ENCODE measurements at regions not wholly inside any gene's neighbourhood (a gene's known extent, or its start where the extent isn't known, plus 50 kb on each side); places are given as distances from the start of the nearest gene placed in this dataset.
"Not testable (repeated sequence)": the region's sequence is repeated elsewhere in the genome, so short reads cannot be mapped to it uniquely, and the experiment has no call there.

DNA sequence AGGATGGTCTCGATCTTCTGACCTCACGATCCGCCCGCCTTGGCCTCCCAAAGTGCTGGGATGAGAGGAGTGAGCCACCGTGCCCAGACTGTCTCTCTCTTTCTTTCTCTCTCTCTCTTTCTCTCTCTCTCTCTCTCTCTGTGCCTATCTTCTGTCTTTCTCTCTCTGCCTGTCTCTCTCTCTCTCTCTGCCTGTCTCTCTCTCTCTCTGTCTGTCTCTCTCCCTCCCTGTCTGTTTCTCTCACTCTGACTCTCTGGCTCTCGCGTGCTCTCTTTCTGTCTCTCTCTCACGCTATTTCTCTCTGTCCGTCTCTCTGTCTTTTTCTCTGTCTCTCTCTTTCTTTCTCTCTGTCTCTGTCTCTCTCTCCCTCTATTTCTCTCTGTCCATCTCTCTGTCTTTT lies 3911.2 kb upstream of the OR11H1 start:
- TF ChIP-seq ZFX (IDR thresholded peaks at IDR 0.05; ENCODE audit: borderline replicate concordance) (no peak), CTCF (IDR thresholded peaks at IDR 0.05) (no peak)
- H3K27ac ChIP-seq = no peak overlapping the region

DNA sequence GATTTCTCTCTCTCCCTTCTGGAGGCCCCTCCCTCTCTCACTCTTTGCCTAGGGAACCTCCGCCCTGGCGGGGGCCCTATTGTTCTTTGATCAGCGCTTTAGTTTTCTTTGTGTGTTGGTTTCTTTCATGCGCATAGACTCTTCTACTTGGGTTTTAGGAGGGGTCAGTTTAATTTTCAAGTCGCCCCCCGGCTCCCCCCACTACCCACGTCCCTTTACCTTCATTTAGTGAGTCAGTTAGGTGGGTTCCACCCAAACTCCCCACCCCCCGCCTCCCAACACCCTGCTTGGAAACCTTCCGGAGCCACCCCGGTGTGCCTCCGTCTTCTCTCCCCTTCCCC lies 3909.7 kb upstream of the OR11H1 start:
- not testable (repeated sequence) for H3K27ac ChIP-seq
- TF ChIP-seq CTCF (IDR thresholded peaks at IDR 0.05) = peak; percentile 59

- H3K27ac ChIP-seq = not testable (repeated sequence)
Observed at GRCh38 chr22:11618688-11619087, 3909.3 kb upstream of the OR11H1 start.

- not testable (repeated sequence) for H3K27ac ChIP-seq
Observed at GRCh38 chr22:11620921-11621762, 3906.8 kb upstream of the OR11H1 start.

- not testable (repeated sequence) for H3K27ac ChIP-seq
Observed at GRCh38 chr22:11622774-11623173, 3905.2 kb upstream of the OR11H1 start.

GRCh38 chr22:11625711-11626421 lies 3902.1 kb upstream of the OR11H1 start:
- not testable (repeated sequence) for H3K27ac ChIP-seq

DNA sequence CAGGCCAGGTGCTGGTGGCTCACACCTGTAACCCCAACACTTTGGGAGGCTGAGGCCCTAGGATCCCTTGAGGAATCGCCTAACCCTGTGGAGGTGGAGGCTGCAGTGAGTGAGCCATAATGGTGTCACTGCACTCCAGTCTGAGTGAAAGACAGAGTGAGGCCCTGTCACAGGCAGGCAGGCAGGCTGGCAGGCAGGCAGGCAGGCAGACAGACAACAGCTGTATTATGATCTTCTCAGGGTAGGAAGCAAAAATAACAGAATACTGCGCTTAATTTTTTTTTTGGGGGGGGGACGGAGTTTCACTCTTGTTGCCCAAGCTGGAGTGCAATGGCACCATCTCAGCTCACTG lies 3901.6 kb upstream of the OR11H1 start:
- H3K27ac ChIP-seq = no peak overlapping the region
- TF ChIP-seq ZFX (IDR thresholded peaks at IDR 0.05; ENCODE audit: borderline replicate concordance) (no peak), CTCF (IDR thresholded peaks at IDR 0.05) (no peak)

GRCh38 chr22:11627036-11627435 lies 3901.0 kb upstream of the OR11H1 start:
- H3K27ac ChIP-seq = not testable (repeated sequence)

GRCh38 chr22:11627436-11627797 lies 3900.6 kb upstream of the OR11H1 start:
- TF ChIP-seq ZFX (IDR thresholded peaks at IDR 0.05; ENCODE audit: borderline replicate concordance) (no peak), CTCF (IDR thresholded peaks at IDR 0.05) (no peak)
- H3K27ac ChIP-seq = no peak overlapping the region

GRCh38 chr22:11627798-11628650 lies 3900.0 kb upstream of the OR11H1 start:
- no peak for TF ChIP-seq CTCF (IDR thresholded peaks at IDR 0.05)
- TF ChIP-seq ZFX (IDR thresholded peaks at IDR 0.05; ENCODE audit: borderline replicate concordance) = no peak
- H3K27ac ChIP-seq = no peak overlapping the region

All from 22Rv1 (cell line).